ENCODE measurements at regions not wholly inside any gene's neighbourhood (a gene's known extent, or its start where the extent isn't known, plus 50 kb on each side); places are given as distances from the start of the nearest gene placed in this dataset.

DNA sequence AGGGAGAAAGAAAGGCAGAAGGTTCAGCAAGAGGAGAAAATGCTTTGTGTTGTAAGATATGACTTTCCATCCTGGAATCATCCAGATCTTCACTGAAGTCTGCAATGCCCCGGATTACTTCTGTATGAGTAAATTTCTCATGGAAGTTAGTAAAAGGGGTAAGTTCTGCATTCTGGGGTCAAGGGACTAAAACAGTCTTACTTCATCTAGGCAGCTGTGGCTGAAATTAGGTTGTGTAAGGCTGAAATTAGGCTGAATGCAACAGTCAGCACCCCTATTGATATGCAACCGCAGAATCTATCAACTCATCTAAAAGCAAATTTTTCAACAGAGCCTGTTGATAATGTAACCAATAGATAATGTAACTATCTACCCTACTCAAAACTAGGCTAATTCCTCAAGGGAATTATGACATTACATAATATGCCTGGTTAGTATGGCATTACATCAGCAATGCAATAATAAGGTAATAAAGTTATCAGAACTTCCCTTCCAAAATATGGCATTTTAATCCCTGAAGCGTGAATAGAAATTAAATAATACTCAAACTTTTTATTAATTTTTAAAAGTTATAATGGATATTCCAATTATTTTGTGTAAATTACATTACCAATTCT, 671.7 kb upstream of the CITED2 start:
- TF ChIP-seq CTCF (IDR thresholded peaks at IDR 0.05) (no peak), EZH2phosphoT487 (IDR thresholded peaks at IDR 0.05) (no peak), EZH2 (IDR thresholded peaks at IDR 0.05) (no peak)
